ENCODE measurements at regions not wholly inside any gene's neighbourhood (a gene's known extent, or its start where the extent isn't known, plus 50 kb on each side); places are given as distances from the start of the nearest gene placed in this dataset.

- Mint-ChIP-seq H3K4me3 (no peak overlapping the region), H3K36me3 (ENCODE audit: low read depth) (no peaks in the 10 kb centered on the region), H3K27me3 (no peaks in the 10 kb centered on the region), H3K4me1 (no peaks in the 10 kb centered on the region), H3K9me3 (no peaks in the 10 kb centered on the region), H3K27ac (no peak overlapping the region)
- ATAC-seq, result no peak
- no peak for DNase-seq
These were observed 150.8 kb upstream of the ANO5 start for GRCh38 chr11:22042081-22042480.

- ATAC-seq, result no peak
- Mint-ChIP-seq H3K27me3 (no peaks in the 10 kb centered on the region), H3K4me1 (no peaks in the 10 kb centered on the region), H3K4me3 (no peak overlapping the region), H3K9me3 (no peaks in the 10 kb centered on the region), H3K27ac (no peak overlapping the region), H3K36me3 (ENCODE audit: low read depth) (no peaks in the 10 kb centered on the region)
- no peak for DNase-seq
These were observed 148.8 kb upstream of the ANO5 start for GRCh38 chr11:22044126-22044525.

GRCh38 chr11:22049276-22049675, 143.6 kb upstream of the ANO5 start:
- H3K27me3 Mint-ChIP-seq, result no peaks in the 10 kb centered on the region
- H3K4me1 Mint-ChIP-seq, result no peaks in the 10 kb centered on the region
- H3K4me3 Mint-ChIP-seq, result no peak overlapping the region
- H3K27ac Mint-ChIP-seq, result no peak overlapping the region
- H3K9me3 Mint-ChIP-seq, result peaks cover 13% of the 10 kb centered on the region
- ATAC-seq, result no peak
- no peaks in the 10 kb centered on the region for H3K36me3 Mint-ChIP-seq (ENCODE audit: low read depth)
- no peak for DNase-seq

- no peaks in the 10 kb centered on the region for H3K4me1 Mint-ChIP-seq
These were observed 127.4 kb upstream of the ANO5 start for GRCh38 chr11:22065472-22065871.

GRCh38 chr11:22069844-22070243, 123.0 kb upstream of the ANO5 start:
- Mint-ChIP-seq H3K27me3 (no peaks in the 10 kb centered on the region), H3K9me3 (peaks cover 20% of the 10 kb centered on the region), H3K27ac (no peak overlapping the region), H3K4me1 (no peaks in the 10 kb centered on the region), H3K4me3 (no peak overlapping the region), H3K36me3 (ENCODE audit: low read depth) (no peaks in the 10 kb centered on the region)
- no peak for DNase-seq
- no peak for ATAC-seq

More at GRCh38 chr11:22065472-22065871, 127.4 kb upstream of the ANO5 start:
- no peak overlapping the region for H3K27ac Mint-ChIP-seq
- DNase-seq, result no peak
- H3K36me3 Mint-ChIP-seq (ENCODE audit: low read depth), result no peaks in the 10 kb centered on the region
- ATAC-seq, result no peak
- H3K27me3 Mint-ChIP-seq, result no peaks in the 10 kb centered on the region
- no peak overlapping the region for H3K4me3 Mint-ChIP-seq
- H3K9me3 Mint-ChIP-seq, result peaks cover 22% of the 10 kb centered on the region

GRCh38 chr11:22076271-22076930, 116.5 kb upstream of the ANO5 start:
- Mint-ChIP-seq H3K9me3 (peaks cover 4% of the 10 kb centered on the region), H3K4me3 (no peak overlapping the region), H3K4me1 (no peaks in the 10 kb centered on the region), H3K27ac (no peak overlapping the region), H3K27me3 (no peaks in the 10 kb centered on the region), H3K36me3 (ENCODE audit: low read depth) (no peaks in the 10 kb centered on the region)
- ATAC-seq (no peak), DNase-seq (no peak)

GRCh38 chr11:22078063-22078462, 114.8 kb upstream of the ANO5 start:
- Mint-ChIP-seq H3K4me3 (no peak overlapping the region), H3K36me3 (ENCODE audit: low read depth) (no peaks in the 10 kb centered on the region), H3K9me3 (peaks cover 5% of the 10 kb centered on the region), H3K4me1 (no peaks in the 10 kb centered on the region), H3K27me3 (no peaks in the 10 kb centered on the region), H3K27ac (no peak overlapping the region)
- no peak for DNase-seq
- ATAC-seq, result no peak

- ATAC-seq (no peak), DNase-seq (no peak)
- Mint-ChIP-seq H3K27ac (no peak overlapping the region), H3K4me1 (no peaks in the 10 kb centered on the region), H3K9me3 (peaks cover 5% of the 10 kb centered on the region), H3K4me3 (no peak overlapping the region), H3K27me3 (no peaks in the 10 kb centered on the region), H3K36me3 (ENCODE audit: low read depth) (no peaks in the 10 kb centered on the region)
These were observed 113.6 kb upstream of the ANO5 start for GRCh38 chr11:22079133-22079872.

- no peak for ATAC-seq
- no peaks in the 10 kb centered on the region for H3K27me3 Mint-ChIP-seq
- DNase-seq, result no peak
- H3K4me3 Mint-ChIP-seq, result no peak overlapping the region
- H3K9me3 Mint-ChIP-seq, result peaks cover 13% of the 10 kb centered on the region
- no peaks in the 10 kb centered on the region for H3K36me3 Mint-ChIP-seq (ENCODE audit: low read depth)
- no peak overlapping the region for H3K27ac Mint-ChIP-seq
- H3K4me1 Mint-ChIP-seq, result no peaks in the 10 kb centered on the region
These were observed 110.7 kb upstream of the ANO5 start for GRCh38 chr11:22082178-22082577.

- no peaks in the 10 kb centered on the region for H3K4me1 Mint-ChIP-seq
- H3K27me3 Mint-ChIP-seq, result no peaks in the 10 kb centered on the region
- DNase-seq (no peak), ATAC-seq (no peak)
- H3K36me3 Mint-ChIP-seq (ENCODE audit: low read depth), result no peaks in the 10 kb centered on the region
- H3K4me3 Mint-ChIP-seq, result no peak overlapping the region
- H3K9me3 Mint-ChIP-seq, result peaks cover 13% of the 10 kb centered on the region
- no peak overlapping the region for H3K27ac Mint-ChIP-seq
These were observed 110.1 kb upstream of the ANO5 start for GRCh38 chr11:22082788-22083187.

- DNase-seq, result no peak
- Mint-ChIP-seq H3K27ac (no peak overlapping the region), H3K9me3 (peaks cover 13% of the 10 kb centered on the region), H3K36me3 (ENCODE audit: low read depth) (no peaks in the 10 kb centered on the region), H3K4me3 (no peak overlapping the region), H3K27me3 (no peaks in the 10 kb centered on the region), H3K4me1 (no peaks in the 10 kb centered on the region)
- ATAC-seq, result no peak
These were observed 108.8 kb upstream of the ANO5 start for GRCh38 chr11:22084056-22084455.

GRCh38 chr11:22084564-22084963, 108.3 kb upstream of the ANO5 start:
- no peak for DNase-seq
- H3K27ac Mint-ChIP-seq, result no peak overlapping the region
- H3K4me3 Mint-ChIP-seq, result no peak overlapping the region
- H3K36me3 Mint-ChIP-seq (ENCODE audit: low read depth), result no peaks in the 10 kb centered on the region
- peaks cover 13% of the 10 kb centered on the region for H3K9me3 Mint-ChIP-seq
- no peaks in the 10 kb centered on the region for H3K27me3 Mint-ChIP-seq
- no peaks in the 10 kb centered on the region for H3K4me1 Mint-ChIP-seq
- no peak for ATAC-seq

- peaks cover 7% of the 10 kb centered on the region for H3K9me3 Mint-ChIP-seq
- H3K27ac Mint-ChIP-seq, result no peak overlapping the region
- no peaks in the 10 kb centered on the region for H3K36me3 Mint-ChIP-seq (ENCODE audit: low read depth)
- ATAC-seq (no peak), DNase-seq (no peak)
- H3K4me1 Mint-ChIP-seq, result no peaks in the 10 kb centered on the region
- no peaks in the 10 kb centered on the region for H3K27me3 Mint-ChIP-seq
- H3K4me3 Mint-ChIP-seq, result no peak overlapping the region
These were observed 103.3 kb upstream of the ANO5 start for GRCh38 chr11:22089609-22090008.

- H3K27ac Mint-ChIP-seq, result no peak overlapping the region
- H3K4me3 Mint-ChIP-seq, result no peak overlapping the region
- no peaks in the 10 kb centered on the region for H3K36me3 Mint-ChIP-seq (ENCODE audit: low read depth)
- H3K27me3 Mint-ChIP-seq, result no peaks in the 10 kb centered on the region
- no peaks in the 10 kb centered on the region for H3K9me3 Mint-ChIP-seq
- H3K4me1 Mint-ChIP-seq, result no peaks in the 10 kb centered on the region
- ATAC-seq, result no peak
- DNase-seq, result no peak
These were observed 86.3 kb upstream of the ANO5 start for GRCh38 chr11:22106566-22106965.

GRCh38 chr11:22115470-22116029, 77.3 kb upstream of the ANO5 start:
- no peaks in the 10 kb centered on the region for H3K27me3 Mint-ChIP-seq
- no peak for DNase-seq
- ATAC-seq, result no peak
- H3K4me3 Mint-ChIP-seq, result no peak overlapping the region
- no peak overlapping the region for H3K27ac Mint-ChIP-seq
- no peaks in the 10 kb centered on the region for H3K36me3 Mint-ChIP-seq (ENCODE audit: low read depth)
- no peaks in the 10 kb centered on the region for H3K4me1 Mint-ChIP-seq
- H3K9me3 Mint-ChIP-seq, result no peaks in the 10 kb centered on the region

Data from activated naive CD8-positive, alpha-beta T cell treated with anti-CD3 and anti-CD28 coated beads, Interleukin-2, amount 50 U/mL, for 24 hours (primary cell).